ENCODE measurements at regions not wholly inside any gene's neighbourhood (a gene's known extent, or its start where the extent isn't known, plus 50 kb on each side); places are given as distances from the start of the nearest gene placed in this dataset.

- no peak overlapping the region for H2AFZ ChIP-seq (ENCODE audit: low read length)
- H3K4me2 ChIP-seq (ENCODE audit: low read depth, low read length): no peak overlapping the region
- in situ Hi-C loops (cut with HindIII; ENCODE audit: extremely low pct_ligation_motif_present, low pct_unique_long_range_greater_than_20kb) (no loop called here), intact Hi-C loops (cut with micrococcal nuclease; ENCODE audit: unreplicated experiment) (no loop called here)
- no peak for ATAC-seq
- WGBS (ENCODE audit: low lambda C conversion rate): 8% methylated on average over 3 of the region's 3 CpGs
- DNase-seq (ENCODE audit: low spot score): no peak
- no peak for FAIRE-seq
- H3K4me3 ChIP-seq (replicated peaks in 1 of 3; ENCODE audit: insufficient read depth in 1 of 3, low read depth in 2 of 3, low read length in 3 of 3): no peak overlapping the region
- BruUV-seq (replicated peaks): no TSS peak
- H3K9ac ChIP-seq (ENCODE audit: insufficient read depth, low read depth, low read length): no peak overlapping the region
- no peaks in the 10 kb centered on the region for H3K9me3 ChIP-seq (ENCODE audit: low read length)
- ChIA-PET CTCF (ENCODE audit: low intra/inter-chr PET ratio, low total read pairs) (no interaction called here), POLR2A (no interaction called here)
- no peaks in the 10 kb centered on the region for H3K36me3 ChIP-seq (replicated peaks in 1 of 2; ENCODE audit: control insufficient read depth in 1 of 2, insufficient read depth in 2 of 2, low read length in 2 of 2)
- no peaks in the 10 kb centered on the region for H3K4me1 ChIP-seq (ENCODE audit: insufficient read depth, low read length)
- TF ChIP-seq ZKSCAN8 (CRISPR knock-in tag; IDR thresholded peaks at IDR 0.05; ENCODE audit: borderline replicate concordance) (no peak), KLF6 (CRISPR knock-in tag; IDR thresholded peaks at IDR 0.05) (no peak), TBL1XR1 (IDR thresholded peaks at IDR 0.05; ENCODE audit: borderline replicate concordance, low read length, partially characterized antibody) (no peak), TRAFD1 (CRISPR knock-in tag; IDR thresholded peaks at IDR 0.05; ENCODE audit: borderline replicate concordance) (no peak), ZNF780A (CRISPR knock-in tag; IDR thresholded peaks at IDR 0.05) (no peak), ZFP90 (CRISPR knock-in tag; IDR thresholded peaks at IDR 0.05; ENCODE audit: borderline replicate concordance) (no peak), NRL (CRISPR knock-in tag; IDR thresholded peaks at IDR 0.05; ENCODE audit: borderline replicate concordance) (no peak), POGZ (CRISPR knock-in tag; IDR thresholded peaks at IDR 0.05) (no peak)
- no peaks in the 10 kb centered on the region for H3K27me3 ChIP-seq (ENCODE audit: control insufficient read depth in 1 of 2, insufficient read depth in 2 of 2, low read length in 2 of 2)
- no peak overlapping the region for H3K27ac ChIP-seq (ENCODE audit: extremely low read length, insufficient read depth, low read length)
- H3K79me2 ChIP-seq (ENCODE audit: insufficient read depth, low read length): no peaks in the 10 kb centered on the region
- H4K20me1 ChIP-seq (ENCODE audit: insufficient read depth, low read length): no peaks in the 10 kb centered on the region
Measured at GRCh38 chr4:177759729-177760128, 317.5 kb upstream of the AGA start.

- Histone ChIP-seq H2AFZ (ENCODE audit: low read length) (no peak overlapping the region), H4K20me1 (ENCODE audit: insufficient read depth, low read length) (no peaks in the 10 kb centered on the region), H3K27ac (ENCODE audit: extremely low read length, insufficient read depth, low read length) (no peak overlapping the region), H3K4me1 (ENCODE audit: insufficient read depth, low read length) (no peaks in the 10 kb centered on the region), H3K9me3 (ENCODE audit: low read length) (no peaks in the 10 kb centered on the region), H3K4me2 (ENCODE audit: low read depth, low read length) (no peak overlapping the region), H3K79me2 (ENCODE audit: insufficient read depth, low read length) (no peaks in the 10 kb centered on the region), H3K36me3 (replicated peaks in 1 of 2; ENCODE audit: control insufficient read depth in 1 of 2, insufficient read depth in 2 of 2, low read length in 2 of 2) (no peaks in the 10 kb centered on the region), H3K9ac (ENCODE audit: insufficient read depth, low read depth, low read length) (no peak overlapping the region), H3K27me3 (ENCODE audit: control insufficient read depth in 1 of 2, insufficient read depth in 2 of 2, low read length in 2 of 2) (no peaks in the 10 kb centered on the region), H3K4me3 (replicated peaks in 1 of 3; ENCODE audit: insufficient read depth in 1 of 3, low read depth in 2 of 3, low read length in 3 of 3) (no peak overlapping the region)
- DNase-seq (ENCODE audit: low spot score) (no peak), ATAC-seq (no peak), FAIRE-seq (no peak)
- 28% methylated on average over 11 of the region's 12 CpGs for WGBS (ENCODE audit: low lambda C conversion rate)
- POLR2A ChIA-PET: no interaction called here
- in situ Hi-C loops (cut with HindIII; ENCODE audit: extremely low pct_ligation_motif_present, low pct_unique_long_range_greater_than_20kb): no loop called here
- no TSS peak for BruUV-seq (replicated peaks)
- intact Hi-C loops (cut with micrococcal nuclease; ENCODE audit: unreplicated experiment): no loop called here
- CTCF ChIA-PET (ENCODE audit: low intra/inter-chr PET ratio, low total read pairs): no interaction called here
- TF ChIP-seq TAF15 (IDR thresholded peaks at IDR 0.05; ENCODE audit: low read depth, low read length, poor library complexity, severe bottlenecking) (no peak), SOX6 (IDR thresholded peaks at IDR 0.05) (no peak), SOX6 (CRISPR knock-in tag; IDR thresholded peaks at IDR 0.05) (no peak), KLF15 (CRISPR knock-in tag; IDR thresholded peaks at IDR 0.05; ENCODE audit: borderline replicate concordance) (no peak), ZNF256 (CRISPR knock-in tag; conservative IDR thresholded peaks at IDR 0.05) (no peak), TBX2 (CRISPR knock-in tag; IDR thresholded peaks at IDR 0.05; ENCODE audit: borderline replicate concordance) (no peak), ZNF382 (CRISPR knock-in tag; IDR thresholded peaks at IDR 0.05; ENCODE audit: borderline replicate concordance) (no peak), ZNF597 (CRISPR knock-in tag; IDR thresholded peaks at IDR 0.05) (no peak), NFE2L1 (CRISPR knock-in tag; IDR thresholded peaks at IDR 0.05; ENCODE audit: borderline replicate concordance) (no peak)
Measured at GRCh38 chr4:177761692-177762091, 319.5 kb upstream of the AGA start.

Data from HepG2 (cell line).